ENCODE measurements at regions not wholly inside any gene's neighbourhood (a gene's known extent, or its start where the extent isn't known, plus 50 kb on each side); places are given as distances from the start of the nearest gene placed in this dataset.

GRCh38 chr3:86648087-86648486 is 342.9 kb downstream of the VGLL3 start:
- no peak for TF ChIP-seq POLR2A (IDR thresholded peaks at IDR 0.05)
- TF ChIP-seq POLR2AphosphoS5 (IDR thresholded peaks at IDR 0.05), result no peak
